Activated T-helper 1 cell treated with anti-CD3 and anti-CD28 coated beads, Interleukin-2, amount 50 U/mL, for 16 hours (primary cell): ENCODE measurements at regions not wholly inside any gene's neighbourhood (a gene's known extent, or its start where the extent isn't known, plus 50 kb on each side); places are given as distances from the start of the nearest gene placed in this dataset.
A peak's percentile ranks its signal among the peaks of the same experiment; 100 is the strongest.

Experiments
- DNase-seq, 2 donors: peaks; one replicate each; pipeline ENCODE4 v3.0.0-alpha.2; 2020; ENCODE audit warnings: low read depth in 1 of 2, low spot score in 1 of 2

DNA sequence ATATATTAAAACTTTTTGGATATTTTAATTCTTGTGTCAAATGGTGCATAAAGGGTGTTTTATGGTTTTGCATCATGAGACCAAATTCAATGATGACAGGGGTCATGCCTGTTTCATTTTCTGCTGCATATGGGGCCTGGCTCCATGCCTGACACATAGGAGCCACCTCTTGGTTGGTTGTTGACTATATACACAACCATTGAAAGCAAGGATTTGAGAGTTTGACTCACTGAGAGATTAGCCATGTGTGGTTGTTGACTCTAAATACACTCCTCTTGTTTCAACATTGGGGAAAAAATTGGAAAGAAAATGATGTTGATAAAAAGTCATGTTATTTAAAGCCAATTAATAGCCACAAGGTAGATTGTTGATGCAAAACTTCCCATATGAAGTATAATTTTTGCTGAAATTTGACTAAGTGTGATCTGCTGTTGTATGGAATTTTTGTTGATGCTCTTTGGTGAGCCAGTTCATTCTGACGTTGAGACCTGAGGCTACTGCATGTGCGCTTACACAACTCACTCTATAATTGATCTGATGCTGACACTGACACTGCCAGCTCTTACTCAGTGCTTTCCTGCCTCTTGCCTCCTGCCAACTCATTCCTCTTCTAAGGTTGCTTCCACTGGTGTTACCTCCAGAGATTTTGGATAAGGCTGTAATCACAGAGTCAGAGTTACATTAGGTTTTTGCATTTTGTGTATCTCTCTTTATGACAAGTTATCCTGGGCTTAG is 446.2 kb upstream of the SLC14A2 start:
- no peak for DNase-seq

DNA sequence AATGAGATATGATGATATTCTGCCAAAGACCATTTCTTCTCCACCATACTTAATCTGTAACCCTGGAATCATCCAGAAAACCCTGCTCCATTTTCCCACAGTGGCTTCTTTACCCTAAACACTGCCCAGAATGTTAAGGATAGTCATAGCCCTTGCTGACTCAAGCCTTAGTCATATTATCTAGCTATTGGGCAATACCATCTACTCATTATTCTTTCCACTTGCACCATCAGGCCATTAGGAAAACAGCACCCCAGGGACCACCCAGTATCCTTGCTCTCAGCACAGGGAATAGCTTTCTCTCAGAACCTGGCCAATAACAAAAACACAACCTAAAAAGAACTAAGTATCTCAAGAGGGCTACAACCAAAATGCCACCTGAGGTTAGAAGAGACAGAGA is 445.7 kb upstream of the SLC14A2 start:
- no peak for DNase-seq

DNA sequence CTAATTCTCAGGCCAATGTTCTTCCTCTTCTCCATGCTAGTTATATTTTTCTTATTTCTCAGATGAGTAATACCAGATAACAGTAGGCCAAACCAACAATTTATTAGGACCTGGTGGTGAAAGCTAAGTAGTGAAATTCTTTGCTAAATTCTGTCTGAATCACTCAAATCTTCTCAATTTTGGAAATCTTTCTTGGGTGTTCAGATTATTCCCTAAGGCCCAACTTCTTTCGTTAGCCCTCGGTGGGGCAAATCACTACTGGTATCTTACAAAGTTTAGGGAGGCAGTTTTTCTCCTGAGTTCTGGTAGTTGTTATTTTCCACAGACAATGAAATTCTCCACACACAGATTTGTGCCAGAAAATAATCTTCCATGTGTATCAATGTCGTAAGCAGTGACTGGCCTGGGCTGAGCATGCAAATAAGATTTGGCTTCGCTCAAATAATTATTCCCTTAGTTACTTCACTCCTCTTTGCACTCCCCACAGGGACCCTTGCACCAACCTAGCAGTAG is 443.5 kb upstream of the SLC14A2 start:
- no peak for DNase-seq

DNA sequence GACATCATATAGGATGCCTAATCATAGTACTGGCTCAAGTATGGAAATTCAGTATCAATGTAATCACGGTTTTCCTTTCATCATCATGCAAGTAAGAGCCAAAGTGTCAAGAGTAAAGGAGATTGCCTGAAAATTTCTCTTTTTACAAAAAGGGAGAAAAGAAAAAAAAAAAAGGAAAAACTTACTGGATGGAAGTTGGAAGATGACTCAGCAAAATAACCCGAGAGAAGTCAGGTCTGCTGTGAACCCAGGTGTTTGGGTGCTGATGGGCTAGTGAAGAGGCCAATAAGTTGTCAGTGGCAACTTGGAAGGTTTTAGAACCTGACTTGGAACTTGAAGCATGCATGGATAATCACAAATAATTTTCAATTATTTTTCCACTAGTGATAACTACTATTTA is 441.9 kb upstream of the SLC14A2 start:
- no peak for DNase-seq

DNA sequence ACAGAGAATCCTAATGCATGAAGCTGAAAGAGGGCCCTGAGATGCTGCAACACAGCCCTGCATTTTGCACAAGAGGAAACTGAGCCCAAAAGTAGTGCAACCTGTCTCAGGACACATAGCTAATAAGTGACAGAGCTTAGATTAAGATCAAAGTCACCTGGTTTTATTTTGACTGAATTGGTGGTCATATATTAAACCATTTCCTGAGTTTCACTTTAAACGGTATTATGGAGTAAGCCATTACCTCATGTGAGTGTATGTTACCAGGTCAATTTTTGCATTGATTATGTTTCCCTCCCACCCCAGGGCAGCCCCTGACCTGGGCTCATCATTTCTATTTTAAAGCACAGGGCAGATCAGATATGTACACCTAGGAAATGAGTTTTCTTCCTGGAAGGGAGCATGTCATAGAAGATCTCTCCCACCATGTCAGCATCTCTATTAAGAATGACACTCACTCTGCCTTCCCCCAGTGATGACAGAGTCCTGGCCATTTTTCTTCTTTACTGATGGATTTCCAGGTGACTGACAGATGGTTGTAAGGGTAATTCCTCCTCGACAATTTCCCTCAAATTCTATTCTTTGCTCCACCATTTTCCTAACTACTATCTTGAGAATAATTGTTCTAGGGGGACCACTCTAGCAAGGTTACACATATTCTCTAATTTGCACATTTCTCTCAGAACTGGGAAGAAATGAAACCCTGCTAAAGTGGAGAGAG is 441.3 kb upstream of the SLC14A2 start:
- no peak for DNase-seq

DNA sequence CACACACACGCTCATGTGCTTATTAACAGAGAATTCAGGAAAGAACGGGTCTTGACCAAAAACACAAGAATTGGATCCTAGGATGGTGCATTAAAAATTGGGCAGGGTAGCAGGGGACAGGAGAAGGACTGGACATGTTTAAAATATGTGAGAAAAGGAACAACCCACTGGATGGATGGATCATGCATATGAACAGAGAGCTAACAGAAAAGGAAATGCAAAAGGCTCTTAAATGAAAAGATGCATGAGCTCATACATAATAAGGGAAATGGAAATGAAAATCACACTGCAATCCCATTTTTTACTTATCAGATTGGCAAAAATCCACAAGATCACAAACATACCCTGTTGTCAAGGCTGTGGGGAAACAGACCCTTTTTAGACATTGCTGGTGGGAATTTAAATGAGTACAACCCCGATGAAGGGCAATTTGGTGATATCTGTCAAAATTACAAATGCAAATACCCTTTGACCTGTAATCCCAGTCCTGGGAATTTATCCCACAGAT is 440.6 kb upstream of the SLC14A2 start:
- no peak for DNase-seq

DNA sequence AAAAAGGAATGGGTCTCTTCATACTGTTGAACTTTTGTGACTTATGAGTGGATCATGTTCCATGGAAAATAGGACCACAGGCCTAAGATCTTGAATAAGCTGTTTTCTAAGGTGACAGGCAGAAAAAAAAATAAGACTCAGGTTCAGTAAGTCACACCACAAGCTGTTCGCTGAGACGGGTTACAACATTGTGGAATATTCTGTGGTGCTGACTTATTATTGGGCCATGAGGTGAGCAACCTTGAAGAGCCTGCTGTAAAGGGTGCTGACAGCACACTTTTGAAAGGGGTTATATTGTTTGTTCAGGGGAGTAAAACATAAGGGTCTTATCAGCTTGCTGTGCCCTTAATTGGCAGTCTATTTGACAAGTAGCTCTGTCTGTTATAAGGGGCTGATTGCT is 439.8 kb upstream of the SLC14A2 start:
- DNase-seq: no peak

DNA sequence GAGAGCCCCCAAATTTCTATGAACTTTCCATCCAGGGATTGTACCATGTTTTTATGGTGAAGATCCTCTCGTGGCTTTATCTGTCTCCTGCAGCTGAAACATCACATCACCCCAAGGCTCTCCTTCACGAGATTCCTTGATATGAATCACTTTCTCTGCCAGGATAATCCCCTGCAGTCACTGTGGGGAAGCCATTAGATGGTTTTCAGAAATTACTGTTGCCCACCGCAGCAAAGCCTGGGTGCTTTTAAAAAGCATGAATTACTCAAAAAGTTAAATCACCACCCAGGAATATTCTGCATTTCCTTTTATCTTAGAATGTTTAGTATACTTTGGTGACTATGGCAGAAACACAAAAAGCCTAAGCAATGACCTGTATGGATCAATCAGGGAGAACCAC is 428.4 kb upstream of the SLC14A2 start:
- no peak for DNase-seq

DNA sequence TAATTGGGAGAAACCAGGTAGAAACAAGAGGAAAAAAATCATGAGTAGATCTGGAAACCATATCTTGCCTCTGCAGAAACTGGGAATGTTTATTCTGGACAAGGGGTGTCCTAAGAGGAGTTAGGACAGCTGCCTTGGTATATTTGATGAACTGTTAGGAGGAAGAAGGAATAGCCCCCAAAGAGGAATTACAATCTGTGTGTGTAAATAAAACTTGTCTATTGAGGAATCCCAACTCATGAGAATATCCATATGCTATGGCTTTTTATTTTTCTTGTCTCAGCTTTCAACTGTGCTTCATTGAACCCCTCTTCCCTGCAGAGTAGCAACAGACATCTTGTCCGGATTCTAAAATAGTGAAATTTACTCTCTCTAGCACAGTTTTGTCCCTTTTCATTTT is 423.5 kb upstream of the SLC14A2 start:
- no peak for DNase-seq

DNA sequence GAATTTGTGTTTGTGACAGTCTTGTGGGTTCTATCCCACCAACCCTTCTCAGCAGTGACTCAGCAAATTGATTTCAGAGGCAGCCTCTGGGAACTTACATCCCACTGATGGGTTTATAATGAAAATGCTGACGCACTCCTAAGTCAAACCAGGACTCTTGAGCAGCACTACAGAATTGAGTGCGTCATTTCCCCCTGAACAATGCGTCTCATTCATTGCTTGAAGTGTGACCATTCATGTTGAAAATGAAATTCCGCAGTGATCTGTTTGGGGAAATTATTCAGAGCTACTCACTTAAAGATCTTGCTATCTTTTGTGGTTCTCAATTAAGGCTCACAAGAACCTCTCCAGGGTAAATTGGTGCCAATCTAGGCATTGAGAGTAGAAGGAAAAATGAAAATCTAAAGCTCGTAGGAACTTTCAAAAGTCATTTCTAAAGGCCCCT is 417.7 kb upstream of the SLC14A2 start:
- no peak for DNase-seq

DNA sequence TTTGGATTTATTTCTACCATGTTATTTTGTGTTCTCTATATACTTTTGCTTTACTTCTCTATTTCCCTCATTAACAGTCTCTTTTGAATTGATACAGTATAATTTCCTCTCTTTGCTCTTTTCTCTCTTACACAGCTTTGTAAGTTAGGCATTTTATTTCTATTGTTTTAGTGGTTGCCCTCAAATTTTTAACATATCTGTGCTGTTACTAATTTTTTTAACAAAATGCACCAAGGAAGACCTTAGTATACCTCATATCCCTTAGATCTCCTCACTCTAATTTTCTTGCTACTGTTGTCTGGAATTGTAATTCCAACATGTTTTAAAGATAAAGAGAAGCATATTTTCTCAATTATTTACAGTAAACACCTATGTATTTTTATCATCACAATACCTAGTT is 416.8 kb upstream of the SLC14A2 start:
- no peak for DNase-seq

DNA sequence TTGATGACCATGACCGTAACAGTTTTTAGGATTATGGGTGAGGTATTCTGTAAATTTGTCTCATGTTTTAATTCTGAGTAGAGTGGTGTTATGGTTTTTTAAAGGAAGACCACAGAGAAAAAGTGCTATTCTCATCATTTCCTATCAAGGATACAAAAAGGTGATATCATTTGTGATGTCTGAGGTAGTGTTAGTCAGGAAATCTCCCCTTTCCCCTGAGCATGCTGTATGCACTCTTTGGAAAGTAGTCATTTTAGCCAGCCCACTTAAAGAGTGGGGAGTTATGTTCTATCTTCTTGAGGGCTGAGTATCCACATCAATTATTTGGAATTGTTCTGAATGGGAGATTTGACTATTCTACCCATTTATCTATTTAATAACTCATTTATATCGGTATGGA is 414.2 kb upstream of the SLC14A2 start:
- DNase-seq: no peak

DNA sequence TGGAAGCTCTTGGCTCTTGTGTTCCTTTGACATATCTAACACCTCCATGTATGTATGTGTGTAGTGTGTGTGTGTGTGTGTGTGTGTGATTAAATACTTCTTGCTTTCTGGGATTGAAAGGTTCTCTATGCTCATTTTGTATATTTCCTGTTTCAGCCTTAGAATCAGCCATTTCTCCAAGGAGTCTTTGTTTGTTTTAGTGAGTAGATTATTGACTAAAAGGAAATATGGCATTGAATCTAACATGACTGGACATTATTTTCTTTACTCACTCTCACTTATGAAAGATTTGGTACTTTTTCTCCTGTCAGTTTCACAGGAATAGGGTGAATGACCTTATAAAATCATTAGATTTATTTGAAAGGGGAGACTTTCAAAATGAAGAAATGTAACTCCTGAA is 413.8 kb upstream of the SLC14A2 start:
- no peak for DNase-seq

DNA sequence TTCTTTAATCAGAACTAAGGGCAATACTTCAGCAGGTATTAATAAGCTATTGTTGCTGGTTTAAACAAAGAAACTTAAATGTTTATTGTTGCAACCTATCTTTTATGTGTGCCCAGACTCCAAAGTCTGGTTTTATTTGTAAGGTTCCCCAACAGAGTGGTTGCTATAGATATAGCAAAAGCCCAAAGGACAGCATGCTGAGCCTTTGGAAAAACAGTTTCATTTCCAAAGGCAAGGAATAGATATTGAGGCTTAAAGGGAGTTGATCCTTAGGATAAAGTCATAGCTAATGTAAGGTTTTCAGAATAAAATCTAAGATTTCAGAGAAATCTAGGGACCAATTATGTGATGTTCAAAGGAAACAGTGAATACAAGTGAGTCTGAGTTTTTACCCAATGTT is 413.2 kb upstream of the SLC14A2 start:
- DNase-seq: no peak

DNA sequence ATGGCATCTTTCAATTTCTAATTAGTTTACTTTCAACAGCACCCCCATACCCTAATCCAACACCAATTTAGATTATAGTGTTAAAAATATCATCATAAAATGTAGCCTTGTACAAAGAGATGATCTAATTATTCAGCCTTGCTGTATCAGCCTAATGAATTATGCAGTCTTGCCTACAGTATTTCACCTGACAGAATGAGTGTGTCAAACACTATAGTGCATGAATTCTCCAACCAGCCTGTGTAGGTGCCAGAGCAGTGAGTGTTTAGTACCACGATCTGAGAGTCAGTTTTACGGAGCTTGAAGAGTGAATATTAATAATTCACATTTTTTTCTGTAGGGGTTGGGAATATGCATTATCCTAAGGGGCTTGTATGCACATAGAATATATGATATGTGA is 411.6 kb upstream of the SLC14A2 start:
- DNase-seq: no peak

DNA sequence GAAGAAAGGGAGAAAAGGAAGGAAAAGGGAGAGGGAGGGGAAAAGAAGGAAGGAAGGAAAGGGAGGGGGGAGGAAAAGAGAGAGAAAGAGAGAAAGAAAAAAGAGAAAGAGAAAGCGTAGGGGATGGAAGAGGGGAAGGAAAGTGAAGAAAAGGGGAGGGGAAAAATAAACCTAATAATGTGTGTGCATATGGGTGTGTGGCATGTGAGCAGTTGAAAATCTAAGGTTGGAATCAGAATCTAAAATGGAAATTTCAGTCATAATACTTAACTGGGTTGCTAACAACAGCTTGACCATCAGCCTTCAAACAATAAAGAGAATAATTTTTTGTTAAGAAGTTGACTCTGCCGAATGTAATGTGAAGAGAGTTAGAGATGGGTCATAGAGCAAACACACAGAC is 407.9 kb upstream of the SLC14A2 start:
- DNase-seq: no peak

DNA sequence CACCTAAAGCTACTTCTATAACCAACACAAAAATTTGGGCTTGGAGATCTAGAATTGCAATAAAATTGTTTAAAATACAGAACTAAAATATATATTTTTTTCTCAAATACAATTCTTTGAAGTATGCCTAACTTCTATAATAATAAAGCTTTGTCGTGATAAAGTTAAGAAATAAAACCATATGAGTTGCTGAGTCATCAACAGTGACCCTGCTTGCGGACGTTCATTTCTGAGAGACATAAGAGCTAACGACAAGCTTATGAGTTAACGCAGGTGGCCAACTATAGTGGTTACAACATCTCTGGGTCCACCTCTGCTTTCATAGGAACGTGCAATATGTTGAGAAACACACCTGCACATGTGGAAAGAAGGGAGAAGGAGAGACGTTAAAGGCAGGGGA is 407.1 kb upstream of the SLC14A2 start:
- no peak for DNase-seq

DNA sequence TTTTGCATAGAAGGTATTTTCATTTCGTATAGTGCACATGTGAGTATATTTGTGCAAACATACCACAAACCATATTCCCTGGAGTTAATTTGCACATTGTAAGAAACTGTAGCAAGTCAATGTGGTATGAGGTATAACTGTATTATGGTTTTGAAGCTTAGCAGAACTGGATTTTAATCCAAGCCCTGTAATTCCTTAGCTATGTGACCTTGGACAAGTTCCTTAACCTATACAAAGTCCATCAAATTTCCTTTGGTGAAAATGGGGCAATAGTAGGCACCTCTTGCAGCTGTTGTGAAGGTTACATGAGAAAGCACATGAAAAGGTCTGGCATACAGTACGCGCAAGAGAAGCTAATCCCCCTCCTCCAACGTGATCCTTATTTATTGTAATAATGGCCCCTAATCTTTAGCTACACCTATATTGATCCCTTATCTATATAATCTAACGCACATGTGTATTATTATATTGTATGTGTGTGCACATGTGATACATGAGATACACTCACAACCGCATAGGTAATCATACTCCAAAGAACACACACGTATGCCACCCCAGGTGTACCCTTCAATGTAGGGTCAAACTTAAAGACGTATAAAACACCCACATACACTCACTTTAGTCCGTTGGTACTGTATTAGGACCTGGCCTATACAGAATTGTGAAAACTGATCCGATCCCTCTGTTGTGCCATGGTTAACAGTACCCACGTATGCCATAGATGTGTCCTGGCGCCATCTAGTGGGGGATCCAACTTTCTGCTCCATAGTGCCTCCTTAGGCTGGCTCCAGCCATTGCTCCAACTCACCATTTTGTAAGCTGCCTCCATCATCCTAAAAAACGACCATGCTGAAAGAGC is 402.9 kb upstream of the SLC14A2 start:
- peak; percentile 6 to 39 for DNase-seq

DNA sequence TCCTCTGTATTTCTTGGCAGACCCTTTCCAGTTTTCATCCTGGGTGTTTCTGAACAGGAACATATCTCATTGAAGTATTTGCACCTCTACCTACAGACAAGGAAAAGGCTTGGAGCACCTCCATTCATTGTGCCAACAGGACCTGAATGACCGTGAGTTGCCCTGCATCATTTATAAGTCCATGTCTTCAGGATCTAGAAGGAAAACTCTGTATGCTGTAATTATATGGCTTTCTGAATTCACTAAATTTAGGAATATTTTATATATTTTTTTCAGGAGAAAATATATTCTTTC is 402.3 kb upstream of the SLC14A2 start:
- DNase-seq: no peak

DNA sequence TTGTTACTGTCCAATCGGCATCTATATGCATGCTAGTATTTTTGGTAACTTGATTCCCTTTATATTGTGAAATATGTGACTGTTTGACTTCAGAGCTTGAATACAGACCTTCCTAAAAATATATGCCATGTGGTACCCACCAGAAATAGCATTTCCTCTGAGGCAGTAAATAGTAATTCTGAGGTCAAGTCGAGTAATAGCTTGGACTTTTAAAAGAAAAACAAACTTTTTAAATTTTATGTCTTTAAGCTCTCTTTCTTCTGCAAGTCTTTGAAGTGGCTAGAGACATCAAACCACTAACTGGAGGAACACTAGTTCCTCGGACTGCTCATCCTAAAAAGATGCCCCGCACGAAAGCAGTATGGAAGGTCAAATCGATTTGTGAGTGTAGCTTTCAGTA is 396.8 kb upstream of the SLC14A2 start:
- no peak for DNase-seq

DNA sequence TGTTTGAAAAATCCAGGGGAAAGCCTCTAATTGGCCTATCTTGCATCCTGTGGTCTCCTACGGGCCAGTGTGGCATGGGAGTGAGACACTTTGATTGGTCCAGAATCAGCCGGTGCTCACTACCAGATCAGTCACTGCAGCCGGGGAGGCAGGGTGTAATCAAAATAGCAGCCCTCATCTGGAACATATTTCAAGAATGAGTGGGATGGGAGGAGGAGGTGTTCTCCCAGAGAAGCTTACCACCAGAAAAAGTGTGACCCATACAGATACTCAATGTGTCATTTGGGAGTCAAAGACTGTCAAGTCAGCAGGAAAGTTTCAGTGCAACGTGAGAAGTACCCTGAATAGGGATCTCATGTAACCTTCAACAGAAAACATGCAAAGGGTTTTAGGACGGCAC is 393.9 kb upstream of the SLC14A2 start:
- DNase-seq: no peak

DNA sequence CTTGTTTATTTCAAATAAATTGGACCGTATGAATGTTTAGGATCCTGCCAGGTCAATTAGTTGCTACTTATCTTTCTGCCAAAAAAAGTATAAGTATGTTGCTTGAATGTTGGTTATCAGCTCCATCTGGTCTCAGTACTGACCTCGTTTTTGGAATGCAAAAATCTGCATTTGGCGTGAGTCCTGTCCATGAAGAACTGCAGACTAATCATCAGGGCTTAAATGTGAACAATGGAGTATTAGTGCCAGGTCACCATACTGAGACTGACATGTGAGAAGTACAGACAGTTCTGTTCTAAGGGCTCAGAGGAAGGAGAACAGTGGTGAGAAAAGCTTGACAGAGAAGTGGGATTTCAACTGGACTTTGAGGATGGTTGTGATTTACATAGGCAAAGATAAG is 393.1 kb upstream of the SLC14A2 start:
- DNase-seq: no peak
